Peyer's patch (tissue), 4 donors: ENCODE measurements at regions not wholly inside any gene's neighbourhood (a gene's known extent, or its start where the extent isn't known, plus 50 kb on each side); places are given as distances from the start of the nearest gene placed in this dataset.

Experiments
- DNase-seq, 3 donors: peaks; one replicate each; pipeline ENCODE4 v3.0.0-alpha.2; 2017 to 2019
- H3K27ac ChIP-seq, 4 donors: fragments of 200-600 bp; sonication (generic); one replicate each; pipeline ENCODE4 v1.5.1; 2016 to 2019
- H3K27me3 ChIP-seq, 2 donors: fragments of 200-600 bp; sonication (generic); one replicate each; pipeline ENCODE4 v1.5.1; 2019
- H3K36me3 ChIP-seq, 3 donors: fragments of 200-600 bp; sonication (generic); one replicate each; pipeline ENCODE4 v1.5.1; 2016 to 2019
- H3K4me1 ChIP-seq, 4 donors: fragments of 200-600 bp; sonication (generic); one replicate each; pipeline ENCODE4 v1.5.1; 2016 to 2019
- H3K4me3 ChIP-seq, 4 donors: fragments of 200-600 bp; sonication (generic); 1 replicate in 3 of 4; 2 replicates in 1 of 4; pipeline ENCODE4 v1.5.1; 2016 to 2019; ENCODE audit warnings: mild to moderate bottlenecking in 1 of 4
- H3K9me3 ChIP-seq, 4 donors: fragments of 200-600 bp; sonication (generic); one replicate each; pipeline ENCODE4 v1.5.1; 2016 to 2019; ENCODE audit warnings: mild to moderate bottlenecking in 1 of 4
- CTCF ChIP-seq, 6 experiments: fragments of 450-650 bp in 4 of 6; fragments of 200-600 bp in 2 of 6; sonication (generic) in 1 of 6; IDR thresholded peaks; one replicate each; pipeline ENCODE4 v1.5.1; 2017 to 2019; ENCODE audit warnings: antibody characterized with exemption in 6 of 6, mild to moderate bottlenecking in 3 of 6, moderate library complexity in 1 of 6
- POLR2A ChIP-seq, 2 donors: fragments of 450-650 bp; IDR thresholded peaks; one replicate each; pipeline ENCODE4 v1.5.1; 2017; ENCODE audit warnings: antibody characterized with exemption in 2 of 2, mild to moderate bottlenecking in 2 of 2, moderate library complexity in 2 of 2

- DNase-seq = no peak
- no peak overlapping the region for H3K27ac ChIP-seq
- H3K36me3 ChIP-seq = no peaks in the 10 kb centered on the region
- no peak overlapping the region for H3K4me3 ChIP-seq
- H3K27me3 ChIP-seq = no peaks in the 10 kb centered on the region
- peaks cover 0 to 3% (median 0%) of the 10 kb centered on the region in 4 donors for H3K9me3 ChIP-seq
- H3K4me1 ChIP-seq = no peaks in the 10 kb centered on the region
- no peak for TF ChIP-seq POLR2A (IDR thresholded peaks at IDR 0.05)
These were observed 548.6 kb upstream of the TLE4 start for GRCh38 chr9:79023134-79023580.

- no peak overlapping the region for H3K27ac ChIP-seq
- TF ChIP-seq POLR2A (IDR thresholded peaks at IDR 0.05) (no peak), CTCF (IDR thresholded peaks at IDR 0.05) (no peak)
- no peaks in the 10 kb centered on the region for H3K4me1 ChIP-seq
- H3K36me3 ChIP-seq = no peaks in the 10 kb centered on the region
- H3K9me3 ChIP-seq = no peaks in the 10 kb centered on the region
- DNase-seq = no peak
- H3K27me3 ChIP-seq = no peaks in the 10 kb centered on the region
- H3K4me3 ChIP-seq = no peak overlapping the region
These were observed 545.4 kb upstream of the TLE4 start for GRCh38 chr9:79026316-79026715.

GRCh38 chr9:79028101-79028500 is 543.7 kb upstream of the TLE4 start:
- H3K4me3 ChIP-seq = no peak overlapping the region
- no peak for DNase-seq
- H3K36me3 ChIP-seq = no peaks in the 10 kb centered on the region
- H3K27me3 ChIP-seq = no peaks in the 10 kb centered on the region
- no peak overlapping the region for H3K27ac ChIP-seq
- TF ChIP-seq CTCF (IDR thresholded peaks at IDR 0.05) (no peak), POLR2A (IDR thresholded peaks at IDR 0.05) (no peak)
- no peaks in the 10 kb centered on the region for H3K9me3 ChIP-seq
- no peaks in the 10 kb centered on the region for H3K4me1 ChIP-seq

- H3K4me3 ChIP-seq = no peak overlapping the region
- H3K27ac ChIP-seq = no peak overlapping the region
- TF ChIP-seq CTCF (IDR thresholded peaks at IDR 0.05) = no peak
- TF ChIP-seq POLR2A (IDR thresholded peaks at IDR 0.05) = no peak
- no peaks in the 10 kb centered on the region for H3K36me3 ChIP-seq
- H3K4me1 ChIP-seq = no peaks in the 10 kb centered on the region
- H3K27me3 ChIP-seq = no peaks in the 10 kb centered on the region
- no peak for DNase-seq
- H3K9me3 ChIP-seq = no peaks in the 10 kb centered on the region
These were observed 537.2 kb upstream of the TLE4 start for GRCh38 chr9:79034583-79034982.

GRCh38 chr9:79037338-79037737 is 534.4 kb upstream of the TLE4 start:
- Histone ChIP-seq H3K36me3 (no peaks in the 10 kb centered on the region), H3K4me3 (no peak overlapping the region), H3K27ac (no peak overlapping the region), H3K4me1 (no peaks in the 10 kb centered on the region), H3K9me3 (no peaks in the 10 kb centered on the region), H3K27me3 (no peaks in the 10 kb centered on the region)
- no peak for DNase-seq
- TF ChIP-seq POLR2A (IDR thresholded peaks at IDR 0.05) (no peak), CTCF (IDR thresholded peaks at IDR 0.05) (no peak)

- no peak for DNase-seq
- Histone ChIP-seq H3K27ac (no peak overlapping the region), H3K27me3 (no peaks in the 10 kb centered on the region), H3K4me3 (no peak overlapping the region), H3K36me3 (no peaks in the 10 kb centered on the region), H3K9me3 (no peaks in the 10 kb centered on the region), H3K4me1 (no peaks in the 10 kb centered on the region)
- TF ChIP-seq POLR2A (IDR thresholded peaks at IDR 0.05) (no peak), CTCF (IDR thresholded peaks at IDR 0.05) (no peak)
These were observed 531.1 kb upstream of the TLE4 start for GRCh38 chr9:79040671-79041070.
